ENCODE measurements at regions not wholly inside any gene's neighbourhood (a gene's known extent, or its start where the extent isn't known, plus 50 kb on each side); places are given as distances from the start of the nearest gene placed in this dataset.
"Not testable (repeated sequence)": the region's sequence is repeated elsewhere in the genome, so short reads cannot be mapped to it uniquely, and the experiment has no call there.

DNA sequence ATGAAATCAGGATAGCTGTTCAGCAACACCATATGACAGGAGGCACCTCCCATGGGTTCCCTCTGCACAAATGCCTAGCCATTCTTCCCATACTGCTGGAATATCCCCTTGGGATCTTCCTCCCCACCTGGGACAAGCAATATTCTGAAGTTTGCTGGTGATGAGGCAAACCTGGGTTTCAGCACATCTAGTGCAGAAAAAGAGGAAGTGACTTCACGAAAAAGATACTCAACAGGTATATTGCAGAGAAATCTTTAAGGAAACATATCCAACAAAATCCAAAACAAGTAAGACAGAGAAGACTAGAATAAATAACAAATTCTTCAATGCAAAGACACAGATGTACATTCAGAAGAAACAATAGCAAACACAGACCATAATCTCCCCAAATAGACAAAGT lies 1497.0 kb downstream of the PCDH9 start:
- ATAC-seq (ENCODE audit: low read depth) (no peak), DNase-seq (ENCODE audit: low spot score in 2 of 2) (no peak)
- Mint-ChIP-seq H3K4me1 (no peaks in the 10 kb centered on the region), H3K9me3 (peaks cover 20% of the 10 kb centered on the region), H3K27me3 (no peaks in the 10 kb centered on the region), H3K4me3 (no peak overlapping the region), H3K27ac (no peak overlapping the region), H3K36me3 (no peaks in the 10 kb centered on the region)

GRCh38 chr13:65727070-65727469 lies 1503.1 kb downstream of the PCDH9 start:
- peaks cover 2% of the 10 kb centered on the region for H3K9me3 Mint-ChIP-seq
- no peak overlapping the region for H3K4me3 Mint-ChIP-seq
- no peaks in the 10 kb centered on the region for H3K27me3 Mint-ChIP-seq
- ATAC-seq (ENCODE audit: low read depth) (no peak), DNase-seq (ENCODE audit: low spot score in 2 of 2) (no peak)
- no peaks in the 10 kb centered on the region for H3K4me1 Mint-ChIP-seq
- no peak overlapping the region for H3K27ac Mint-ChIP-seq
- H3K36me3 Mint-ChIP-seq = no peaks in the 10 kb centered on the region

DNA sequence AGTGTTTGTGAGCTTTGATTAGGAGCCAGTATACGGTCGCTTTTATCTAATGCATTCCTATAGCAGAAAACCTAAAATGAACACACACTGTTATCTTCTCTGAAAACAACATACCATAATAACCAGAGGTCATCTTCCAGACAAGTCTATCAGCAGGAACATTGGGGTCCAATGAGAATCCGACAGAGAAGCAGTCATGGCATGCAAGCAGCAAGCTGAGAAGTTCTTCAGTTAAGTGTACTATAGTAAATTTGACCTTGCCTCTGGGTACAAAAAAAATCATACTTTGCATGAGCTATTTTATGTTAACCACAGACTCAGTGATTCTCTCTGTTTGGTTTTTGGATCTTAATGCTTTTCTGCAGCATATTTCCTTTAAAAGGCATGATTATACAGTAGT lies 1505.1 kb downstream of the PCDH9 start:
- Mint-ChIP-seq H3K27me3 (no peaks in the 10 kb centered on the region), H3K27ac (no peak overlapping the region), H3K4me3 (no peak overlapping the region), H3K9me3 (peaks cover 1% of the 10 kb centered on the region), H3K4me1 (no peaks in the 10 kb centered on the region), H3K36me3 (no peaks in the 10 kb centered on the region)
- ATAC-seq (ENCODE audit: low read depth) (no peak), DNase-seq (ENCODE audit: low spot score in 2 of 2) (no peak)

DNA sequence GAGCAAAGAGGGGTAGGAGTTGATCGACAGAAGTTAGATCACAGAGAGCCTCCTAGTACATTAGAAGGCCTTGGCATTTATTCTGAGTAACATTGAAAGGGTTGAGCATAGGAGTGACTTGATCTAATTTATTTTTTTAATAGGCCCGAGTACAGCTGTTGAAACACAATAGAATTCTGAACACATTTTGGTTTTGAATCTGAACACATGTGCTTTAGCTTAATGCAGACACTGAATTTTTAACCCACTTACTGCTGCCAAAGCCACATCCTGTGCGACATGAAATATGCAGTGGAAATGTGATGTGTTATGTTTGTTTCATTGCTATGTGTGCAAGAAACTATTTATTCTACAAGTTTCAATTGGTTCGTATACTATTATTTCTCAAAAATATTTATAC lies 1505.9 kb downstream of the PCDH9 start:
- H3K4me1 Mint-ChIP-seq = no peaks in the 10 kb centered on the region
- ATAC-seq (ENCODE audit: low read depth) (no peak), DNase-seq (ENCODE audit: low spot score in 2 of 2) (no peak)
- no peak overlapping the region for H3K4me3 Mint-ChIP-seq
- no peaks in the 10 kb centered on the region for H3K36me3 Mint-ChIP-seq
- peaks cover 4% of the 10 kb centered on the region for H3K9me3 Mint-ChIP-seq
- no peak overlapping the region for H3K27ac Mint-ChIP-seq
- H3K27me3 Mint-ChIP-seq = no peaks in the 10 kb centered on the region

DNA sequence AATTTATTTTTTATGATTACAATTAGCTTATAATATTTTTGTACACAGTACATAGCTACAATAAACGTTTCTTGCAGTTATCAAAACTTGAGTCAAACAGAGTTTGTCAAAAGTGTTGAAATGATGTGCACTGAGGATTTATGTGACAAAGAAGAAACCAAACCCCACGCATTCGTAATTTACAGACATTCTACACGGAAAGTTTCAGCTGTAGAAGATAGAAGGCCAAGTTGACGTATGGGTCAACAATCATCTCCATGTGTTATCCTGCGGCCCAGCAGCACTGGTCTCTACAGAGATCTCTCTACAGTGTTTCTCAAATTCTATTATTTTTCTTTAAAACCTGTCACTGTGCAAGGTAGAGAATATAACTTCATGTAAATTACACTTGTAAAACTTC lies 1507.6 kb downstream of the PCDH9 start:
- Mint-ChIP-seq H3K27ac (no peak overlapping the region), H3K27me3 (no peaks in the 10 kb centered on the region)
- no peak for DNase-seq (ENCODE audit: low spot score in 2 of 2)

DNA sequence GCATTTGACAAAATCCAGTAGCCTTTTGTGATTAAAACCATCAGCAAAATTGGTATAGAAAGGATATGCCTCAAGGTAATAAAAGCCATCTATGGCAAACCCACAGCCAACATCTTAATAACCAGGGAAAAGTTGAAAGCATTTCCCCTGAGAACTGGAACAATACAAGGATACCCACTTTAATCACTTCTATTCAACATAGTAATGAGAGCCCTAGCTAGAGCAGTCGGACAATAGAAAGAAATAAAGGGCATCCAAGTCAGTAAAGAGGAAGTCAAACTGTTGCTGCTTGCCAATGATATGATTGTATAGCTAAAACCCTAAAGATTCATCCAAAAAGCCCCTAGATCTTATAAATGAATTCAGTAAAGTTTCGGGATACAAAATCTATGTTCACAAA lies 1510.3 kb downstream of the PCDH9 start:
- DNase-seq (ENCODE audit: low spot score in 2 of 2) = no peak
- Mint-ChIP-seq H3K27me3 (no peaks in the 10 kb centered on the region), H3K4me3 (no peak overlapping the region)

More for the DNA sequence above, 1507.6 kb downstream of the PCDH9 start:
- H3K4me1 Mint-ChIP-seq = no peaks in the 10 kb centered on the region
- no peak for ATAC-seq (ENCODE audit: low read depth)
- no peaks in the 10 kb centered on the region for H3K36me3 Mint-ChIP-seq
- peaks cover 9% of the 10 kb centered on the region for H3K9me3 Mint-ChIP-seq
- no peak overlapping the region for H3K4me3 Mint-ChIP-seq

GRCh38 chr13:65710514-65710913 lies 1519.6 kb downstream of the PCDH9 start:
- no peaks in the 10 kb centered on the region for H3K9me3 Mint-ChIP-seq
- DNase-seq (ENCODE audit: low spot score in 2 of 2) (no peak), ATAC-seq (ENCODE audit: low read depth) (no peak)
- no peak overlapping the region for H3K27ac Mint-ChIP-seq
- no peaks in the 10 kb centered on the region for H3K36me3 Mint-ChIP-seq
- no peaks in the 10 kb centered on the region for H3K27me3 Mint-ChIP-seq
- H3K4me3 Mint-ChIP-seq = no peak overlapping the region
- no peaks in the 10 kb centered on the region for H3K4me1 Mint-ChIP-seq

More for the DNA sequence above, 1510.3 kb downstream of the PCDH9 start:
- no peak for ATAC-seq (ENCODE audit: low read depth)
- H3K9me3 Mint-ChIP-seq = peaks cover 9% of the 10 kb centered on the region
- no peaks in the 10 kb centered on the region for H3K4me1 Mint-ChIP-seq
- H3K27ac Mint-ChIP-seq = no peak overlapping the region
- no peaks in the 10 kb centered on the region for H3K36me3 Mint-ChIP-seq

GRCh38 chr13:65697843-65698242 lies 1532.3 kb downstream of the PCDH9 start:
- H3K27me3 Mint-ChIP-seq = no peaks in the 10 kb centered on the region
- no peak overlapping the region for H3K4me3 Mint-ChIP-seq
- ATAC-seq (ENCODE audit: low read depth) (no peak), DNase-seq (ENCODE audit: low spot score in 2 of 2) (no peak)
- peaks cover 6% of the 10 kb centered on the region for H3K9me3 Mint-ChIP-seq
- no peak overlapping the region for H3K27ac Mint-ChIP-seq
- no peaks in the 10 kb centered on the region for H3K4me1 Mint-ChIP-seq
- H3K36me3 Mint-ChIP-seq = no peaks in the 10 kb centered on the region

DNA sequence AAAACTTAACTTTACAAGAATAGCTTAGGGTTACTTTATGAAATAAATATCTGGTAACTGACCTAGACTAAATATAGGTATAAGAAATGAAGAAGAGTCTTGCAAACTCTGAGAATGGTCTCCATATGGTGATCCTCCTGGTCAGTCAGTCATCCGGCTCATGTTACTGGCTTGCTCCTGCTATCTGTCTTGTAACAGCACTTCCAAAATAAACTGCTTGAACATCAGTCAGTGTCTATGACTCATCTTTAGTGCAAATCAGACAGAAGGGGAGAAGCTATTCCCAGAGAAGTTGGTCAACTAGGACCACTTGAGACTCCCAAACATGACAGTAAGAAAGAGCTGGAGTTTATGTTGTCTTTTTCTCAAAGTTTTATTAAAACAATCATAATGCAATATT lies 1550.9 kb downstream of the PCDH9 start:
- ATAC-seq (ENCODE audit: low read depth) = no peak
- H3K4me1 Mint-ChIP-seq = no peaks in the 10 kb centered on the region
- peaks cover 5% of the 10 kb centered on the region for H3K9me3 Mint-ChIP-seq
- no peak overlapping the region for H3K4me3 Mint-ChIP-seq
- no peak overlapping the region for H3K27ac Mint-ChIP-seq
- no peaks in the 10 kb centered on the region for H3K36me3 Mint-ChIP-seq
- H3K27me3 Mint-ChIP-seq = no peaks in the 10 kb centered on the region
- no peak for DNase-seq (ENCODE audit: low spot score in 2 of 2)

GRCh38 chr13:65677906-65678305 lies 1552.2 kb downstream of the PCDH9 start:
- no peaks in the 10 kb centered on the region for H3K36me3 Mint-ChIP-seq
- no peak overlapping the region for H3K4me3 Mint-ChIP-seq
- no peaks in the 10 kb centered on the region for H3K4me1 Mint-ChIP-seq
- DNase-seq (ENCODE audit: low spot score in 2 of 2) (no peak), ATAC-seq (ENCODE audit: low read depth) (no peak)
- H3K9me3 Mint-ChIP-seq = peaks cover 3% of the 10 kb centered on the region
- no peak overlapping the region for H3K27ac Mint-ChIP-seq
- no peaks in the 10 kb centered on the region for H3K27me3 Mint-ChIP-seq

DNA sequence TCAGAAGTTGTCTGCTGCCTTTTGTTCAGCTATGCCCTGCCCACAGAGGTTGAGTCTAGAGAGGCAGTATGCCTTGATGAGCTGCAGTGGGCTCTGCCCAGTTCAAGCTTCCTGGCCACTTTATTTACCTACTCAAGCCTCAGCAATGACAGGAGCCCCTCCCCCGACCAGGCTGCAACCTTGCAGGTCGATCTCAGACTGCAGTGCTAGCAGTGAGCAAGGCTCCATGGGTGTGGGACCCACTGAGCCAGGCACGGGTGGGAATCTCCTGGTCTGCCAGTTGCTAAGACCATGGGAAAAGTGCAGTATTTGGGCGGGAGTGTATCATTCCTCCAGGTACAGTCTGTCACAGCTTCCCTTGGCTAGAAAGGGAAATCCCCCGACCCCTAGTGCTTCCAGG lies 1554.8 kb downstream of the PCDH9 start:
- H3K9me3 Mint-ChIP-seq = peaks cover 13% of the 10 kb centered on the region
- H3K4me3 Mint-ChIP-seq; DNase-seq (ENCODE audit: low spot score in 2 of 2); H3K27ac Mint-ChIP-seq; H3K4me1 Mint-ChIP-seq; H3K36me3 Mint-ChIP-seq; H3K27me3 Mint-ChIP-seq; ATAC-seq (ENCODE audit: low read depth): not testable (repeated sequence)

GRCh38 chr13:65670014-65670625 lies 1560.0 kb downstream of the PCDH9 start:
- Mint-ChIP-seq H3K4me1 (no peaks in the 10 kb centered on the region), H3K9me3 (peaks cover 14% of the 10 kb centered on the region)

DNA sequence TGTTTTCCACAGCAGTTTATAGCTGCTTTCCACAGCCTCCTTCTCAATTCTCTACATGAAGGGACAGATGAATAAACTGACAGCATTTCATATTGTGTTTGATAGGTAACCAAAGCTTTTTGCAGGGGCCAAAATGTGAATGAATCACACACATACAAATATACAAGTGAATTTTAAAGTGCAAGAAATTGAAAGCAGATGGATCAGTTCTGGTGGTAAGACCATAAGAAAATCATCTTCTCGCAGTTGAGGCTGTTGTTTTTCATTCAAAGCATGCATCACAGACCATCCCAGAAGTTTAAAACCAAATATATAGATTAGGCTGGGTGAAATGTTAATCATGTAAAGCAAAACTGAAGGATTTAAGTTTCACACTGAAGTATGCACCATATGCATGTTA lies 1569.4 kb downstream of the PCDH9 start:
- Mint-ChIP-seq H3K36me3 (no peaks in the 10 kb centered on the region), H3K27ac (no peak overlapping the region), H3K4me1 (no peaks in the 10 kb centered on the region), H3K9me3 (peaks cover 5% of the 10 kb centered on the region), H3K4me3 (no peak overlapping the region), H3K27me3 (no peaks in the 10 kb centered on the region)
- ATAC-seq (ENCODE audit: low read depth) = no peak
- no peak for DNase-seq (ENCODE audit: low spot score in 2 of 2)

More at GRCh38 chr13:65670014-65670625, 1560.0 kb downstream of the PCDH9 start:
- H3K4me3 Mint-ChIP-seq = no peak overlapping the region
- no peaks in the 10 kb centered on the region for H3K27me3 Mint-ChIP-seq
- H3K36me3 Mint-ChIP-seq = no peaks in the 10 kb centered on the region
- DNase-seq (ENCODE audit: low spot score in 2 of 2) = no peak
- no peak for ATAC-seq (ENCODE audit: low read depth)
- no peak overlapping the region for H3K27ac Mint-ChIP-seq

GRCh38 chr13:65656740-65657329 lies 1573.3 kb downstream of the PCDH9 start:
- DNase-seq (ENCODE audit: low spot score in 2 of 2) = no peak
- no peak overlapping the region for H3K4me3 Mint-ChIP-seq
- ATAC-seq (ENCODE audit: low read depth) = no peak

GRCh38 chr13:65653613-65654012 lies 1576.5 kb downstream of the PCDH9 start:
- Mint-ChIP-seq H3K9me3 (peaks cover 3% of the 10 kb centered on the region), H3K4me1 (no peaks in the 10 kb centered on the region)

More at GRCh38 chr13:65656740-65657329, 1573.3 kb downstream of the PCDH9 start:
- no peaks in the 10 kb centered on the region for H3K27me3 Mint-ChIP-seq
- no peaks in the 10 kb centered on the region for H3K36me3 Mint-ChIP-seq
- H3K9me3 Mint-ChIP-seq = peaks cover 2% of the 10 kb centered on the region
- H3K4me1 Mint-ChIP-seq = no peaks in the 10 kb centered on the region
- H3K27ac Mint-ChIP-seq = no peak overlapping the region

More at GRCh38 chr13:65653613-65654012, 1576.5 kb downstream of the PCDH9 start:
- Mint-ChIP-seq H3K4me3 (no peak overlapping the region), H3K27me3 (no peaks in the 10 kb centered on the region), H3K27ac (no peak overlapping the region), H3K36me3 (no peaks in the 10 kb centered on the region)
- no peak for DNase-seq (ENCODE audit: low spot score in 2 of 2)
- ATAC-seq (ENCODE audit: low read depth) = no peak

All from memory B cell (primary cell).